GM18868 (cell line): ENCODE measurements at regions not wholly inside any gene's neighbourhood (a gene's known extent, or its start where the extent isn't known, plus 50 kb on each side); places are given as distances from the start of the nearest gene placed in this dataset.

ENCODE experiments used
- ATAC-seq: cut with Tn5 transposase; IDR thresholded peaks from one replicate; pipeline ENCODE4 v1.9.1; 2021; ENCODE audit warnings: mild to moderate bottlenecking, moderate library complexity; ENCODE audit not compliant: unreplicated experiment

DNA sequence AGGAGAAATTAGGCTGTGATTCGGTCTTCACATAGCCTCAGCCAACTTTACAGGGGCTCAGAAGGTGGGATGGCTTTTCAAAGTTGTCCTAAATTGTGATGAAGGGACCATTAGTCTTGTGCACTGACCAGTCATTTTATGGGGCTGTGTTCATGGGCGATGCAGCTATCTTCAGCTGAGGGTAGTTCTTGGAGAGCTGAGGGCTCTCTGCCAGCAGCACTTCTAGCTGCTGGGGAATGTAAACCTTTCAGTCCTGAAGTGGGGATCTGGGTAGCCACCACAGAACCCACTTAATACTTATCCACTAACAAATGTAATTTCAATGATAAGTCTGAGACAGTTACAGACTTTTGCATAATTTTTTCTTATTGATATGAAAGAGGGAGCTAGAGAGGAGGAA lies 270.6 kb downstream of the AEBP2 start:
- ATAC-seq, result no peak

DNA sequence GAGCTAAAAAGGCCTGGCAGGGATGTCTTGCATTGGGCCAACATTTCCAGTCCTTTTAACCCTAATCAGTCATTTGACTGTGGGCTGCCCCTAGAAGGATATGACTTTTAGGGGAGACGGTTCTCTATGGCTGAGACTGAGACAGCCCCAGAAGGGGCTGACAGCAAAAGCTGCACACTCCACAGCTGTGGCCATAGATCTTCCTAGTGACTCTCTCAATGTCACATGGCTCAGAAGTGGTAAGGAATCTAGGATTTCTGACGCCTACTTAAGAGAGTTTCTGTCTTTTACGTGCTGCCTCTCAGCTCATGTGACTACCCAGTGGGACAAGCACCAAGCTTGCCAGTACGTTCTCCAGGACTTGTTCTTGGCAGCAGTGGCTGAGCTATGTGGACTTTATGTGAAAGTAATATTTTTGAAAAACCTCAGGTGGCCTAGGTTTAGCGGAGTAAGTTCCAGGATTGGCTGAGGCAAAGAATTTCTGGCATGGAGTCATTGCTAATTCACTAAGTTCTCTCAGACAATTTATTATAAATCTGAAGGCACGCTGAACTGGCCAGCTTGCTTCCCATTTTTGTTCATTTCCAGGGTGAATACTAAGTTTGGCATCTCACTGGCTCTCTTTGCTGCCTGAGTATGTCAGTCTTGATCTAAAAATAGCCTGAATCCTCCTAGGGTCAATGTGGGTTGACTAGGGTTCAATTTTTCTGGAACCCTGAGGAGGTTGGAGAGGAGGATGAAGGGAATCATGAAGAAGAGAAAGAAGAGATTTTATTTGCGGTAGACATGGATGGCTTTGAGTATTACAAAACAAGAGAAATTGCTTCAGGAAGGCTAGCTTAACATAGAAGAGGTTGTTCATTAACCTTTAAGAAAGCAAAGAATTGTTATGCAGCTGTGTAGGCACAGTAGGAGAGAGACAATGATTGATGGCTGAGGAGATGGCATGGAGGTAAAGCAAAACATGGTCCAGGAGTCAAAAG lies 271.8 kb downstream of the AEBP2 start:
- ATAC-seq, result no peak

- no peak for ATAC-seq
Measured at GRCh38 chr12:19712041-19712440, 272.7 kb downstream of the AEBP2 start.

DNA sequence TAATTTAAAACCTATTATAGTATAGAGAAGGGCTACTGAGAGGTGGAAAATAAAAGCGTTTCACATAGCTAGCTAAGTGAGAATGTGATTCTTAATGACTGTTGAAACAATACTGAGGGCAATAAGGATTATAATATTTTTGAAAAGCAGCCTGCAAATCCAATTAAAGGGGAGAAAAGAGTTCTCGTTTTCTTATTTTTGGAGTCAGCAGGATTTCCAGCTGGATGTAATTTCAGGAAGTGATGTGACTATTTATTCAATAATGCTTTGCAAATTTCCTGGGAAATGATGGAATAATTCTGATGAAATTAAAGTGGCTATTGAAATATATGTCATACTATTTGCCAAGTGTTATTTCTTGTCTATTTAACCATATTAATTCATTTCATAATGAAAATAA lies 279.1 kb downstream of the AEBP2 start:
- no peak for ATAC-seq

GRCh38 chr12:19719672-19720071 lies 280.4 kb downstream of the AEBP2 start:
- ATAC-seq, result no peak

DNA sequence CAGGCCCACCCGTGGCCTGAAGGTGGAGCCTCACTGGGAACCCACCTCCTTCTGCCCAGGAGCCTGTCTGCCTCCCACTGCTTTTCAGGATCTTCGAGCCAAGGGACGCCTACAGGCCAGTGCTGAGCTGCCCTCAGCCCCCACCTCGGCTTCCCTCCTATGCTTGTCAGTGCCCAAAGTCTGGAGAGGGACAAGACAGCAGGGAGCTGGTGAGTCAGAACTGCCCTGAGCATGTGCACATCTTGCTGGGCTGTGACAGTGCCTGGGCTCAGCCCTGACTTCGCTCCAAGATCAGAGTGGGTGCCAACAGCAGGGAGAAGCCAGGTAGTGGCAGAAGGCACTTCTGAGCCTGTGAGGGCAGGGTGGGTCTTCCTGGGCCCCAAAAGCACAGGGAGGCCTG lies 286.8 kb downstream of the AEBP2 start:
- ATAC-seq, result no peak

GRCh38 chr12:19726592-19726991 lies 287.3 kb downstream of the AEBP2 start:
- ATAC-seq, result no peak

- no peak for ATAC-seq
Measured at GRCh38 chr12:19737019-19737418, 297.7 kb downstream of the AEBP2 start.

DNA sequence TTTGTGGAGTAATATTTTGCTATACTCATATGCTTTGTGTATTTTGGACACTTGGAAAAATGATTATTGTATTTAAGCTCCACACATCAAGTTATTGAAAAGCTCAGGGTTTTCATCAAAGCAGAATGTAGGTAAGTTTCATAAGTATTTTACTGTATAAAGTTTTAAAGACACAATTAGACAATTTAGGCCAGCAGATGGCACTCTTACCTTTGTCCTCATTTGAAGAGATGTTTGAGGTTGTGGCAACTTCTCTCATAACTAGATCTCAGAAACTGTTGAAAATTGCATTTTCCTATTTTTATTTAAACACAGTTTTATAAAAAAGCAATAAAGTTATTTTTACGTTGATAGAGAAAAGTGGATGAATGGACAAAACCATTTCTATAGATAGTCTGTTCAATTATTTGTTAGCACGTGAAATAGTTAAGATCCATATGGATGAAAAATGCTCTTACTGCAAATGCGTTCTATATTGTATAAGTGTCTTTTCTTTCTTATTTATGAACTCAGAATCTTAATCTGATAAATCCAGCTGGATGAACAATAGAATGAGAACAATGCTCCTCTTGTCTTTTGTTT lies 300.0 kb downstream of the AEBP2 start:
- peak; percentile 74 for ATAC-seq

DNA sequence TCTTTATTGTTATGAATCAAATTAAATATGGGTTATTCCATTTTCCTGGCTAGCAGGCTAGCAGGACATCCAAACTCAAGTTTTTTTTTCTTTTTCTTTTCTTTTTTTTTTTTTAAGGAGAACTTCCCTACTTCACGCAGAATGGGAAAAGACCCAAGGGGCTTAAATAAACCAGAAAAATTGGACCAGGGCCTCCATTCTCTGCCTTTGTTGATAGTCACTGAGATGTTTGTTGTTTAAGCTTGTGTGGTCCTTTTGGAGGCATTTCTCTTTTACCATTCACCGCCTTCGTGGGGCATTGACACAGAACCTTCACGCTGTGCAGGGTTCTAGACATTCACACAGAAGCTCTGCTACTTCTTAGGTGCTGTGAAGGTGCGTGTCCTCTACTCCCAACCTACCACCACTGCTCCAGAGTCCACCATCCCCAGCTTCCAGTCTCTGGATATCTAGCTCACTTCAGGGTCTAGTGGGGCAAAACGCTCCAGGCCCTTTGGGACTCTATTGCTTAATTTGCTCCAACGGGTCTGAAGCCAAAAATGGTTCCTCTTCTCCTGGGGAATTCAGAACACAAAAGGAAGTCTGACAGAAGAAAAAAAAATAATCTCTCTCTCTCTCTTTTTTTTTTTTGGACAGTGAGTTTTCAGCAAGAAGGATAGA lies 301.3 kb downstream of the AEBP2 start:
- no peak for ATAC-seq

- no peak for ATAC-seq
Measured at GRCh38 chr12:19741132-19741489, 301.8 kb downstream of the AEBP2 start.

DNA sequence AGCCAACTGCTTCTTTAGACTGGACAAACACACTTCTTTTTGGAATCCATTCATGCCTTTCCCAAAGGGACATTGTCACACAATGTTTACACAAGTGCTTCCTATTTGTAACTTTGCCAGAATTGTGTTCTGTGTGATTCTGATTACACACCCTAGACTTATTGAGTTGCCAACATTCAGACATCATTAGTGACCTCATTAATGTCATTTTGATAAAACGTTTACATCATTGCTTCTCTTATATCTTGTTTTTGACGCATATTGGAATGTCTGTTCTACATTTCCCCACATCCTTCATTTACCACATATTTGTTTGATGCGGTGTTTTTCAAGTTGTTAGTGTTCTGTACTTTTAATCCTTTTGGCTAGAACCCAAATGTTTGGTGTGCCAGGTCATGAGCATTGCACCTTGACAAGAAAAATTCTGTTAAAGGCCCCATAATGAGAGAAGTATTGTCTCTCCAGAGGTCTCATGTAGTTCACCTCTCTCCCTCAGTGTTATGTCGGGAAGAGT lies 305.5 kb downstream of the AEBP2 start:
- ATAC-seq, result no peak

- ATAC-seq, result no peak
Measured at GRCh38 chr12:19746471-19746870, 307.2 kb downstream of the AEBP2 start.

- no peak for ATAC-seq
Measured at GRCh38 chr12:19749906-19750574, 310.7 kb downstream of the AEBP2 start.

- ATAC-seq, result no peak
Measured at GRCh38 chr12:19751078-19751477, 311.8 kb downstream of the AEBP2 start.

- no peak for ATAC-seq
Measured at GRCh38 chr12:19752712-19753111, 313.4 kb downstream of the AEBP2 start.

GRCh38 chr12:19755136-19755535 lies 315.8 kb downstream of the AEBP2 start:
- ATAC-seq, result no peak

DNA sequence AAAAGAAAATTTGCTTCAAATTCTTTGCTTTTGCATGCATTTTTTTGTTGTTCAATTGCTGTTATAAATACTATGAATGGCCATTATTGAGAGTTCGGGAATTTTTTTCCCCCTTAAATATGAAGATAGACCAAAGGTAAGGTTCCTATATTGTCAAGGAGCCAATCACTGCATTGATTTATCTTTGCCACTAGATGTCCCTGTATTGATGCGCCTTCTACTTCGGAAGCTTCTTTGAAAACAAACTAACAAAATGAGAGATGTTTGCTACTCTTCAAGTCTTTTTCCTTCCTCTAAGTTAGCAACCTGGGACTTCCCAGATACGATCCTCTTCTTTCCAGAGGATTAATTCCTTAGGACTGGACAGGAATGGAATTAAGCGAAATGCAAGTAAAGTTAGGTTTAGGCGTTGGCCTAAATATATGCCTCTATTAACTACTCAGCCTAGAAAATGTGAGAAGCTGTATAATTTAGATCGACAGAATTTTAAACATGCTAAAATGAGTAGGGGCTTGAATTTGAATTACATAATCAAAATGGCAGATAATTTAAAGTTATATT lies 318.1 kb downstream of the AEBP2 start:
- peak; percentile 69 for ATAC-seq

GRCh38 chr12:19759227-19759626 lies 319.9 kb downstream of the AEBP2 start:
- no peak for ATAC-seq

DNA sequence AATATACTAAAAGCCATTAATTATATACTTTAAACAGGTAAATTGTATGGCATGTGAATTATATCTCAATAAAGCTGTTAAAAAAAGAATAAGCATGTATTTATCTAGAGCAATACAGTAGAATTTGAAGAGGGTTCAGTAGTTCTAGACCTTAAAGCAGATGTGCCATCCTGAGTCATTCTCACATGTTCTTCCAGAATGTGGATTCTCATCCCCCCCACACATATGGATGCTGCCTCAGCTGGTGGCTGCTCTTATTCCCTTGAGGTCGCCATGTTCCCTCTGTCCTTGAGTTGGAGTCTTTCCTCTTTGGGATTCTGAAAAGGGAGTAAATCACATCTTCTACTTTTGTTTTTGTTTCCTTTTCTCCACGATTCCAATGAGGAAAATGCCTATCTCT lies 321.3 kb downstream of the AEBP2 start:
- ATAC-seq, result no peak

DNA sequence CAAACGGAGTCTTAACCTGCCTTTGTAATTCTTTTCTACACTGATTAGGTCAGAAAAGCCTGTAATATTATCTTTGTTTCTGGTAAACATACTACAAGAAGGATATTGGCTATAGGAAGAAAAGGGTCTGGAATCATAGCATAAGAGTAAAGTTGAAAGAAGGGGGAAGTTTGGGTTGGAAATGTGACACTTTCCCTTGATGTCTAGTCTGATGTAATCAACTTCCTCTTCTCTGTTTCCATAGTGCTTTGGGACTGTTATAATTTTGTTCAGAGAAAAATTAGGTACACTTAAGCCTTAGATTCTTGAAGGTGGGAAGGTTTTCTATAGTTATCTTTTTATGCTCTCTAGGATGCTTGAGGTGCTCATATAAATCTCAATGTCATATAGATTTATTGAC lies 322.2 kb downstream of the AEBP2 start:
- peak; percentile 52 for ATAC-seq
